B cell (primary cell): ENCODE measurements at regions not wholly inside any gene's neighbourhood (a gene's known extent, or its start where the extent isn't known, plus 50 kb on each side); places are given as distances from the start of the nearest gene placed in this dataset.

ENCODE experiments used
- ATAC-seq: fragments of 200-7000 bp; cut with Tn5 transposase; one replicate; pipeline ENCODE4 v1.10.0; 2021; ENCODE audit warnings: low read depth, mild to moderate bottlenecking, moderate number of reproducible peaks, moderate library complexity
- CTCF ChIA-PET: fragments of 350-600 bp; sonication (Branson Sonifier 250); formaldehyde crosslinking; loops from one replicate; lab custom pipeline; 2021; ENCODE audit warnings: antibody characterized with exemption, inconsistent platforms; lab: Charles Lee
- POLR2A ChIA-PET: fragments of 350-600 bp; sonication (Branson Sonifier 250); formaldehyde crosslinking; loops from one replicate; lab custom pipeline; 2021; ENCODE audit warnings: antibody characterized with exemption; lab: Charles Lee
- DNase-seq: peaks from one replicate; pipeline ENCODE4 v3.0.0; 2013
- H2AFZ ChIP-seq: 2 replicates; pipeline ENCODE4 v1.6.1; 2012; ENCODE audit warnings: mild to moderate bottlenecking, low read depth, low read length; ENCODE audit not compliant: insufficient read depth, poor library complexity, severe bottlenecking
- H3K27ac ChIP-seq, 2 donors: 1 replicate in 1 of 2; 2 replicates in 1 of 2; pipeline ENCODE4 v1.5.1; 2012 to 2013; ENCODE audit warnings: low read length in 2 of 2, mild to moderate bottlenecking in 2 of 2, moderate library complexity in 1 of 2
- H3K27me3 ChIP-seq, 4 experiments: fragments of 200-600 bp in 1 of 4; sonication (generic) in 1 of 4; replicated peaks in 1 of 4; 1 replicate in 2 of 4; 2 replicates in 2 of 4; pipeline versions ENCODE4 v1.6.1 to v1.7.0; 2013 to 2016; ENCODE audit warnings: low read length in 3 of 4, mild to moderate bottlenecking in 2 of 4, mixed read lengths in 1 of 4, moderate library complexity in 1 of 4; ENCODE audit not compliant: insufficient read depth in 4 of 4, control insufficient read depth in 3 of 4; ENCODE audit errors: control extremely low read depth in 1 of 4
- H3K36me3 ChIP-seq, 2 experiments: replicated peaks in 1 of 2; 1 replicate in 1 of 2; 2 replicates in 1 of 2; pipeline versions ENCODE4 v1.6.1 to v1.7.1; 2013; ENCODE audit warnings: low read length in 1 of 2; ENCODE audit not compliant: insufficient read depth in 2 of 2, control insufficient read depth in 1 of 2; ENCODE audit errors: control extremely low read depth in 1 of 2, extremely low read depth in 1 of 2
- H3K4me1 ChIP-seq, 2 donors: fragments of 200-600 bp in 1 of 2; sonication (generic) in 1 of 2; 1 replicate in 1 of 2; 2 replicates in 1 of 2; pipeline versions ENCODE4 v1.5.1 to v1.6.1; 2013 to 2017; ENCODE audit warnings: low read length in 2 of 2; ENCODE audit not compliant: control insufficient read depth in 2 of 2, insufficient read depth in 2 of 2
- H3K4me2 ChIP-seq: replicated peaks from 2 replicates; pipeline ENCODE3; 2012; ENCODE audit warnings: mild to moderate bottlenecking, low read depth, low read length; ENCODE audit not compliant: poor library complexity, severe bottlenecking
- H3K4me3 ChIP-seq, 5 experiments: fragments of 200-600 bp in 1 of 5; sonication (generic) in 1 of 5; 1 replicate in 3 of 5; 2 replicates in 2 of 5; pipeline versions ENCODE4 v1.5.1 to v1.7.0; 2011 to 2016; ENCODE audit warnings: low read length in 4 of 5, mild to moderate bottlenecking in 4 of 5, low read depth in 2 of 5, control low read depth in 1 of 5, moderate library complexity in 1 of 5; ENCODE audit not compliant: insufficient read depth in 1 of 5; ENCODE audit errors: control extremely low read depth in 1 of 5, extremely low read depth in 1 of 5
- H3K79me2 ChIP-seq: fragments of 200-600 bp; sonication (generic); one replicate; pipeline ENCODE4 v1.6.0; 2016; ENCODE audit warnings: low read length; ENCODE audit not compliant: control insufficient read depth, insufficient read depth
- H3K9ac ChIP-seq: fragments of 200-600 bp; sonication (generic); 2 replicates; pipeline ENCODE4 v1.6.1; 2017; ENCODE audit warnings: mild to moderate bottlenecking, low read length, moderate library complexity
- H3K9me3 ChIP-seq, 3 donors: one replicate each; pipeline versions ENCODE4 v1.6.1 to v1.7.1; 2013; ENCODE audit warnings: low read length in 2 of 3; ENCODE audit not compliant: control insufficient read depth in 2 of 3, insufficient read depth in 1 of 3; ENCODE audit errors: control extremely low read depth in 1 of 3
- H4K20me1 ChIP-seq: 2 replicates; pipeline ENCODE4 v1.6.0; 2012; ENCODE audit warnings: mild to moderate bottlenecking, low read length; ENCODE audit not compliant: insufficient read depth, control insufficient read depth, poor library complexity, severe bottlenecking
- H3K27ac Mint-ChIP-seq: one replicate; pipeline ENCODE4 v1.8.0; 2021; ENCODE audit warnings: mixed read lengths
- H3K27me3 Mint-ChIP-seq: one replicate; pipeline ENCODE4 v1.8.0; 2021; ENCODE audit warnings: mixed read lengths
- H3K4me1 Mint-ChIP-seq: one replicate; pipeline ENCODE4 v1.8.0; 2021; ENCODE audit warnings: mixed read lengths
- H3K4me3 Mint-ChIP-seq: one replicate; pipeline ENCODE4 v1.8.0; 2021; ENCODE audit warnings: mixed read lengths
- H3K9me3 Mint-ChIP-seq: one replicate; pipeline ENCODE4 v1.8.0; 2022; ENCODE audit warnings: mixed read lengths; ENCODE audit not compliant: insufficient read depth
- EZH2 ChIP-seq: IDR thresholded peaks from 2 replicates; pipeline ENCODE4 v1.6.1; 2012; ENCODE audit warnings: borderline replicate concordance, low read depth, mild to moderate bottlenecking, moderate library complexity, low read length; ENCODE audit not compliant: insufficient read depth, poor library complexity, severe bottlenecking
- WGBS: methylation state at CpG from one replicate; pipeline ENCODE4 v1.1.5; 2013; ENCODE audit warnings: missing lambda C conversion rate; ENCODE audit not compliant: insufficient coverage; 5-methylcytosine and 5-hydroxymethylcytosine counted together
- intact Hi-C: fragments of 100-400 bp; cut with micrococcal nuclease; formaldehyde crosslinking; loops from one replicate; pipeline ENCODE4 v1.10.0; 2022
- TF ChIP-seq, protein P1 (sequence below): fragments of 200-600 bp; IDR thresholded peaks from one replicate; pipeline ENCODE4 v1.8.0; 2022; ENCODE audit warnings: antibody characterized with exemption, mild to moderate bottlenecking

DNA sequence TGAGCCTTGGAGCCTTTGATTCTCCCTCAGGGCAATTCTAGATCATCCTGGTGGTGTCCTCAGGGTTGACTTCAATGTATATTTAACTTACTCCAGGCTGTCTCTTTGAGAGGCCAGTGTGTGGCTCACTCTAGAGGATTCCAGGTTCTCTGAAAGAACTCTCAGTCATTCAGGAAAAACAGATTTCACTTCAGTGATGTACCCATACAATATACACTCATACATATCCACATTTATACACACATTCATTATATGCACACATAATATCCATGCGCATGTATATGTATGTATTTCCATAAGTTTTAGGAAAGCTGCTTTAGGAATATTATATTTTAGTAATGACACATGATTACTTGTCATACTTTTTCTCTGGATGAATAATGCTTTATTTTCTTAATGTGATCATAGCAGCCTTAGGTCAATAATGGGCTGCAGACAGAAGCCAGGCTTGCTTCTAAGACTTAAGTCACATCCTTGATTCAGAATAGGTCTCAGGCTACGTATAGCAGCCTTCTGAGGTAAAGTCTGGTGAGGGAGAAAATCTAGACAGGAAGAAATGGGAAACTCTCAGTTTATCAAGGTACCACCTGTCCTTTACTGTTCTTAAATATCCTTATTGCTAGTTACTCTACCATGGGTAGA lies 397.0 kb downstream of the GPAT3 start:
- DNase-seq, result no peak
- no peaks in the 10 kb centered on the region for H3K4me1 Mint-ChIP-seq
- H3K4me3 ChIP-seq, result no peak overlapping the region
- POLR2A ChIA-PET, result no interaction called here
- H3K9me3 ChIP-seq, result no peaks in the 10 kb centered on the region
- H3K27ac Mint-ChIP-seq, result no peak overlapping the region
- no peaks in the 10 kb centered on the region for H3K9me3 Mint-ChIP-seq
- no peak overlapping the region for H3K27ac ChIP-seq
- H3K79me2 ChIP-seq, result no peaks in the 10 kb centered on the region
- H3K4me2 ChIP-seq, result no peak overlapping the region
- no peak for ATAC-seq
- H3K36me3 ChIP-seq, result no peaks in the 10 kb centered on the region
- H3K27me3 Mint-ChIP-seq, result peaks cover 9% of the 10 kb centered on the region
- no peaks in the 10 kb centered on the region for H4K20me1 ChIP-seq
- no peak overlapping the region for H2AFZ ChIP-seq
- no peaks in the 10 kb centered on the region for H3K4me1 ChIP-seq
- CTCF ChIA-PET, result no interaction called here
- H3K9ac ChIP-seq, result no peak overlapping the region
- WGBS, result 100% methylated on average over 1 of the region's 2 CpGs
- no peaks in the 10 kb centered on the region for H3K27me3 ChIP-seq
- TF ChIP-seq EZH2, result no peak
- TF ChIP-seq, protein P1, sequence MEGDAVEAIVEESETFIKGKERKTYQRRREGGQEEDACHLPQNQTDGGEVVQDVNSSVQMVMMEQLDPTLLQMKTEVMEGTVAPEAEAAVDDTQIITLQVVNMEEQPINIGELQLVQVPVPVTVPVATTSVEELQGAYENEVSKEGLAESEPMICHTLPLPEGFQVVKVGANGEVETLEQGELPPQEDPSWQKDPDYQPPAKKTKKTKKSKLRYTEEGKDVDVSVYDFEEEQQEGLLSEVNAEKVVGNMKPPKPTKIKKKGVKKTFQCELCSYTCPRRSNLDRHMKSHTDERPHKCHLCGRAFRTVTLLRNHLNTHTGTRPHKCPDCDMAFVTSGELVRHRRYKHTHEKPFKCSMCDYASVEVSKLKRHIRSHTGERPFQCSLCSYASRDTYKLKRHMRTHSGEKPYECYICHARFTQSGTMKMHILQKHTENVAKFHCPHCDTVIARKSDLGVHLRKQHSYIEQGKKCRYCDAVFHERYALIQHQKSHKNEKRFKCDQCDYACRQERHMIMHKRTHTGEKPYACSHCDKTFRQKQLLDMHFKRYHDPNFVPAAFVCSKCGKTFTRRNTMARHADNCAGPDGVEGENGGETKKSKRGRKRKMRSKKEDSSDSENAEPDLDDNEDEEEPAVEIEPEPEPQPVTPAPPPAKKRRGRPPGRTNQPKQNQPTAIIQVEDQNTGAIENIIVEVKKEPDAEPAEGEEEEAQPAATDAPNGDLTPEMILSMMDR, result no peak
- intact Hi-C loops, result no loop called here
- no peak overlapping the region for H3K4me3 Mint-ChIP-seq

DNA sequence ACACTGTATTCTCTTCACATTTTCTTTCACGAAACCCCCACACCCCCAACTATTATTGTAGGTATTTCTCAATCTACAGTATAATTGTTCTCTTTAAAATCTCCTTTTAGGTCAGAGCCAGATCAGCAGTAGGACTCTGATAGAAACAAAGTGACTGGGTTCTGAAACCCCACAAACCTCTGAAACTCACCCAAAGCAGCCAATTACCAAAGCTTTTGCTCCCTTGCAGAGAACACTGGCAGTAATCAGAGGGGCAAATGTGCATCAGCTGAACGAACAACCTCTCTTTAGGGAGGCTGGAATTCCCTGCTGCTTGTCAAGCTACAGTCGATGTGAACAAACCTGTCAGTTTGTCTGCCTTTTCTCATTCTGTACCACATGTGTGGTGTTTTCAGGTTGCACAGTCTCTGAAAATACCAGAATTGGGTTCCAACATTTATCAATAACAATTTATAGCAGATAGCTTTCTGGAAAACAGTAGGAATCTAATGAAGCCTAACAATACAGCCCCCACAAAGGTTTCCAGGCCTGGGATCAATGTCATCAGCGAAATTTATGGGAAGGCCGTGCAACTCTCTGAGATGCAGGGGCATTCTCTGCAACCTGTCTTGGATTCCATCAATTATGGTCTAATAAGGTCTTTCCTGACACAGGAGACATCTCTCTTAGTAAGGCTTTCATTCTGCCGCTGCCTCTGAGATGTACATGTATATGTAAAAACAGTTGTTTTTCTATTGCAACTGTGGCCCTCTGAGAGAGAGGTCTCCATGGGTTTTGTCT lies 395.9 kb downstream of the GPAT3 start:
- Histone ChIP-seq H4K20me1 (no peaks in the 10 kb centered on the region), H3K9me3 (no peaks in the 10 kb centered on the region), H3K4me2 (no peak overlapping the region), H3K36me3 (no peaks in the 10 kb centered on the region), H3K27ac (no peak overlapping the region), H3K4me1 (no peaks in the 10 kb centered on the region), H3K4me3 (no peak overlapping the region), H3K79me2 (no peaks in the 10 kb centered on the region), H3K27me3 (no peaks in the 10 kb centered on the region), H2AFZ (no peak overlapping the region), H3K9ac (no peak overlapping the region)
- ChIA-PET POLR2A (no interaction called here), CTCF (no interaction called here)
- WGBS, result 83% methylated on average over 4 of the region's 6 CpGs
- Mint-ChIP-seq H3K27ac (no peak overlapping the region), H3K4me1 (no peaks in the 10 kb centered on the region), H3K27me3 (peaks cover 9% of the 10 kb centered on the region), H3K4me3 (no peak overlapping the region), H3K9me3 (no peaks in the 10 kb centered on the region)
- TF ChIP-seq, protein P1, result no peak
- TF ChIP-seq EZH2, result no peak
- ATAC-seq (no peak), DNase-seq (no peak)
- intact Hi-C loops, result no loop called here
